Testis (tissue), 2 donors: ENCODE measurements at regions not wholly inside any gene's neighbourhood (a gene's known extent, or its start where the extent isn't known, plus 50 kb on each side); places are given as distances from the start of the nearest gene placed in this dataset.

Experiments
- POLR2A ChIP-seq: fragments of 450-650 bp; IDR thresholded peaks from one replicate; pipeline ENCODE4 v1.6.1; 2017; ENCODE audit warnings: antibody characterized with exemption, mild to moderate bottlenecking, moderate library complexity
- TF ChIP-seq, protein P1 (sequence below), 3 experiments: fragments of 450-650 bp in 2 of 3; fragments of 200-600 bp in 1 of 3; sonication (generic) in 1 of 3; IDR thresholded peaks; one replicate each; pipeline ENCODE4 v1.5.1; 2016 to 2019; ENCODE audit warnings: antibody characterized with exemption in 3 of 3, mild to moderate bottlenecking in 2 of 3, moderate library complexity in 1 of 3

DNA sequence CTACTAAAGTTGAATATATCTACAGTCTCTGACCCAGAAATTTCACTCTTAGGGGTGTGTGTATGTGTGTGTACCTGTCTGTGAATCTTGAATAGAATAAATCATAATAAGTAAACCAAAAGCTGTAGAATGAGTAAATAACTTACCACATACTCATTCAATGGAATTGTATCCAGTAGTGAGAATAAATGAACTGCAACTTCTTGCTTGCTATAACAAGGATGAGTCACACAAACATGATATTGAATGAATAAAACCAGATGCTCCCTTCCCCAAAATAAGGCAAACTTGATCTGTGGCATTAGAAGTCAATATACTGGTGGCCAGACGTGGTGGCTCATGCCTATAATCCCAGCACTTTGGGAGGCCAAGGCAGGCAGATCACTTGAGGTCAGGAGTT is 259.8 kb upstream of the MON1B start:
- TF ChIP-seq, protein P1, sequence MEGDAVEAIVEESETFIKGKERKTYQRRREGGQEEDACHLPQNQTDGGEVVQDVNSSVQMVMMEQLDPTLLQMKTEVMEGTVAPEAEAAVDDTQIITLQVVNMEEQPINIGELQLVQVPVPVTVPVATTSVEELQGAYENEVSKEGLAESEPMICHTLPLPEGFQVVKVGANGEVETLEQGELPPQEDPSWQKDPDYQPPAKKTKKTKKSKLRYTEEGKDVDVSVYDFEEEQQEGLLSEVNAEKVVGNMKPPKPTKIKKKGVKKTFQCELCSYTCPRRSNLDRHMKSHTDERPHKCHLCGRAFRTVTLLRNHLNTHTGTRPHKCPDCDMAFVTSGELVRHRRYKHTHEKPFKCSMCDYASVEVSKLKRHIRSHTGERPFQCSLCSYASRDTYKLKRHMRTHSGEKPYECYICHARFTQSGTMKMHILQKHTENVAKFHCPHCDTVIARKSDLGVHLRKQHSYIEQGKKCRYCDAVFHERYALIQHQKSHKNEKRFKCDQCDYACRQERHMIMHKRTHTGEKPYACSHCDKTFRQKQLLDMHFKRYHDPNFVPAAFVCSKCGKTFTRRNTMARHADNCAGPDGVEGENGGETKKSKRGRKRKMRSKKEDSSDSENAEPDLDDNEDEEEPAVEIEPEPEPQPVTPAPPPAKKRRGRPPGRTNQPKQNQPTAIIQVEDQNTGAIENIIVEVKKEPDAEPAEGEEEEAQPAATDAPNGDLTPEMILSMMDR (IDR thresholded peaks at IDR 0.05): no peak
- TF ChIP-seq POLR2A: no peak
